HG02970 (cell line): ENCODE measurements at regions not wholly inside any gene's neighbourhood (a gene's known extent, or its start where the extent isn't known, plus 50 kb on each side); places are given as distances from the start of the nearest gene placed in this dataset.

Experiments used
- ATAC-seq: cut with Tn5 transposase; IDR thresholded peaks from one replicate; pipeline ENCODE4 v1.9.1; 2021; ENCODE audit warnings: mild to moderate bottlenecking, moderate library complexity, moderate number of reproducible peaks; ENCODE audit not compliant: unreplicated experiment, low FRiP score

- ATAC-seq, result no peak
Observed at GRCh38 chr4:62222121-62222520, 1022.0 kb downstream of the ADGRL3 start.

GRCh38 chr4:62210486-62210885 lies 1010.4 kb downstream of the ADGRL3 start:
- no peak for ATAC-seq

- no peak for ATAC-seq
Observed at GRCh38 chr4:62209757-62210485, 1009.8 kb downstream of the ADGRL3 start.

- ATAC-seq, result no peak
Observed at GRCh38 chr4:62208921-62209320, 1008.8 kb downstream of the ADGRL3 start.

- no peak for ATAC-seq
Observed at GRCh38 chr4:62204136-62204535, 1004.0 kb downstream of the ADGRL3 start.

GRCh38 chr4:62199291-62199810 lies 999.2 kb downstream of the ADGRL3 start:
- no peak for ATAC-seq

- no peak for ATAC-seq
Observed at GRCh38 chr4:62196338-62196737, 996.2 kb downstream of the ADGRL3 start.

GRCh38 chr4:62194342-62194741 lies 994.2 kb downstream of the ADGRL3 start:
- no peak for ATAC-seq

- ATAC-seq, result no peak
Observed at GRCh38 chr4:62193761-62194160, 993.6 kb downstream of the ADGRL3 start.

GRCh38 chr4:62191451-62192240 lies 991.5 kb downstream of the ADGRL3 start:
- no peak for ATAC-seq

GRCh38 chr4:62170235-62170634 lies 970.1 kb downstream of the ADGRL3 start:
- no peak for ATAC-seq

GRCh38 chr4:62168681-62169080 lies 968.6 kb downstream of the ADGRL3 start:
- ATAC-seq, result no peak

GRCh38 chr4:62162606-62163005 lies 962.5 kb downstream of the ADGRL3 start:
- no peak for ATAC-seq

GRCh38 chr4:62161446-62161845 lies 961.3 kb downstream of the ADGRL3 start:
- ATAC-seq, result no peak

- ATAC-seq, result no peak
Observed at GRCh38 chr4:62159876-62160275, 959.8 kb downstream of the ADGRL3 start.

GRCh38 chr4:62159306-62159705 lies 959.2 kb downstream of the ADGRL3 start:
- ATAC-seq, result no peak

GRCh38 chr4:62156205-62156604 lies 956.1 kb downstream of the ADGRL3 start:
- no peak for ATAC-seq

- ATAC-seq, result no peak
Observed at GRCh38 chr4:62145276-62145675, 945.1 kb downstream of the ADGRL3 start.

GRCh38 chr4:62144431-62144830 lies 944.3 kb downstream of the ADGRL3 start:
- no peak for ATAC-seq

GRCh38 chr4:62135565-62136156 lies 935.5 kb downstream of the ADGRL3 start:
- no peak for ATAC-seq

GRCh38 chr4:62133977-62134376 lies 933.9 kb downstream of the ADGRL3 start:
- ATAC-seq, result no peak
